ENCODE measurements at regions not wholly inside any gene's neighbourhood (a gene's known extent, or its start where the extent isn't known, plus 50 kb on each side); places are given as distances from the start of the nearest gene placed in this dataset.

GRCh38 chr2:48221846-48222516 lies 92.5 kb upstream of the FOXN2 start (continued):
- TF ChIP-seq HOMEZ (CRISPR knock-in tag; IDR thresholded peaks at IDR 0.05; ENCODE audit: low read depth) (peak; percentile 98), ZMYM3 (CRISPR knock-in tag; IDR thresholded peaks at IDR 0.05) (peak; percentile 97), ZNF607 (CRISPR knock-in tag; IDR thresholded peaks at IDR 0.05; ENCODE audit: borderline replicate concordance) (peak; percentile 58; the same call in 1 of the 2 replicates), ZNF598 (CRISPR knock-in tag; IDR thresholded peaks at IDR 0.05; ENCODE audit: borderline replicate concordance) (no peak; the same call in 1 of the 2 replicates), ZNF251 (CRISPR knock-in tag; IDR thresholded peaks at IDR 0.05) (no peak), SOX5 (CRISPR knock-in tag; IDR thresholded peaks at IDR 0.05; ENCODE audit: borderline replicate concordance) (peak; percentile 100), ZXDC (CRISPR knock-in tag; IDR thresholded peaks at IDR 0.05) (no peak), TRAFD1 (CRISPR knock-in tag; IDR thresholded peaks at IDR 0.05; ENCODE audit: borderline replicate concordance) (no peak; the same call in 1 of the 2 replicates), ATRX (CRISPR knock-in tag; IDR thresholded peaks at IDR 0.05; ENCODE audit: borderline replicate concordance) (no peak), FOXK1 (CRISPR knock-in tag; IDR thresholded peaks at IDR 0.05; ENCODE audit: borderline replicate concordance, low read depth) (peak; percentile 100), ZNF605 (CRISPR knock-in tag; IDR thresholded peaks at IDR 0.05) (peak; percentile 75; the same call in 1 of the 2 replicates), ZNF577 (CRISPR knock-in tag; IDR thresholded peaks at IDR 0.05; ENCODE audit: borderline replicate concordance, low read depth) (no peak), PTBP1 (IDR thresholded peaks at IDR 0.05; ENCODE audit: low read depth, low read length, poor library complexity, severe bottlenecking) (no peak), ELK4 (CRISPR knock-in tag; IDR thresholded peaks at IDR 0.05; ENCODE audit: borderline replicate concordance) (no peak), MED13 (CRISPR knock-in tag; IDR thresholded peaks at IDR 0.05) (peak; percentile 95; the same call in 1 of the 2 replicates), TOPORS (CRISPR knock-in tag; IDR thresholded peaks at IDR 0.05) (peak; percentile 91; the same call in 1 of the 2 replicates), ZNF746 (CRISPR knock-in tag; IDR thresholded peaks at IDR 0.05) (peak; percentile 88; the same call in 1 of the 2 replicates), HOXD1 (CRISPR knock-in tag; IDR thresholded peaks at IDR 0.05) (peak; percentile 98), ZNF253 (CRISPR knock-in tag; IDR thresholded peaks at IDR 0.05; ENCODE audit: borderline replicate concordance) (no peak), RBFOX2 (IDR thresholded peaks at IDR 0.05; ENCODE audit: low read depth, low read length) (no peak), ZNF557 (CRISPR knock-in tag; IDR thresholded peaks at IDR 0.05) (no peak; the same call in 1 of the 2 replicates), MIXL1 (CRISPR knock-in tag; IDR thresholded peaks at IDR 0.05) (peak; percentile 100)
